SKM-1 (cell line): ENCODE measurements at regions not wholly inside any gene's neighbourhood (a gene's known extent, or its start where the extent isn't known, plus 50 kb on each side); places are given as distances from the start of the nearest gene placed in this dataset.

Source experiments
- DNase-seq: peaks from one replicate; lab custom pipeline; 2025; ENCODE audit not compliant: unreplicated experiment; lab: John Stamatoyannopoulos, UW

DNA sequence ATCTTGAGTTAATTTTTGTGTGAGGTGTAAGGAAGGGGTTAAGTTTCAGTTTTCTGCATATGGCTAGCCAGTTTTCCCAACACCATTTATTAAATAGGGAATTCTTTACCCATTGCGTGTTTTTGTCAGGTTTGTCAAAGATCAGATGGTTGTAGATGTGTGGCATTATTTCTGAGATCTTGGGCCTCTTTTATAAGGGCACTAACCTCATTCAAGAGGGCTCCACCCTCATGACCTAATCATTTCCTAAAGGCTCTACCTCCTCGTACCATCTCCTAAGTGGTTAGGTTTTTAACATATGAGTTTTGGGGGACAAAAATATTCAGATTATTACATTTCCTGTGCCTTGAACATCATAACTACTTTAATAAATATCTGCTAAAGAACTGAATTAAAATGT lies 510.9 kb downstream of the UTRN start:
- DNase-seq: no peak

DNA sequence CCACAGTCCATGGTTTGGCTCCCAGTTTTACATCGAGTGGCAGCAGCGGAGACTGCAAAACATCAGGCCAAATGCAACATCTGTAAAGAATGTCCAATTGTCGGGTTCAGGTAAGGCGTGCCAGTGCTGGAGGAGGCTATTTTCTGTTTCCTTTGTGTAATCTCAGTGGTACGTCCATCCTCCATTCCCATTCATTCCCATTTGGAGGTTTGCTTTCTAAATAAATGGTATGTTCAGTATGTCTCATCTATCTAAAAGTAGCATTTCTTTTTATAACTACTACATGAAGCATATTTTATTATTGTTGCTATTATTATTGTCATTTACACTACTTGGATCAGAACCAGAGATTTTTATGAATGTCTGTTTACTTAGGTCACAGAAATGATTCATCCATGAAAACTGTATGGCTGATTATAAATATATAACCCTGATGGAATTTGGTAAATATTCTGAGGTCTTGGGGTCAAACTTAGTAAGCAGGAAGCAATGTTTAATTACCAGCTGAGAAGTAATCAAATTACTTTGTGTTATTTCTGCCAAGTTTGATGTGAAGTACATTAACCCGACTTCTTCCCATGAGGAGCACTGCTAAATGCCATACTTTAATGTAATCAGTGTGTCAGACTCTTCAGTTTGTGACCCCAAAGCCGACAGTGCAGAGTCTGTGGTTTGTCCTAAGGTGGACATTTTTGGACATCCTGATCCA lies 512.9 kb downstream of the UTRN start:
- no peak for DNase-seq

GRCh38 chr6:144804246-144804790 lies 519.2 kb downstream of the UTRN start:
- no peak for DNase-seq

- DNase-seq: no peak
These were observed 519.9 kb downstream of the UTRN start for GRCh38 chr6:144805049-144805448.

GRCh38 chr6:144806222-144806621 lies 521.1 kb downstream of the UTRN start:
- DNase-seq: no peak

- no peak for DNase-seq
These were observed 524.0 kb downstream of the UTRN start for GRCh38 chr6:144809120-144809519.

DNA sequence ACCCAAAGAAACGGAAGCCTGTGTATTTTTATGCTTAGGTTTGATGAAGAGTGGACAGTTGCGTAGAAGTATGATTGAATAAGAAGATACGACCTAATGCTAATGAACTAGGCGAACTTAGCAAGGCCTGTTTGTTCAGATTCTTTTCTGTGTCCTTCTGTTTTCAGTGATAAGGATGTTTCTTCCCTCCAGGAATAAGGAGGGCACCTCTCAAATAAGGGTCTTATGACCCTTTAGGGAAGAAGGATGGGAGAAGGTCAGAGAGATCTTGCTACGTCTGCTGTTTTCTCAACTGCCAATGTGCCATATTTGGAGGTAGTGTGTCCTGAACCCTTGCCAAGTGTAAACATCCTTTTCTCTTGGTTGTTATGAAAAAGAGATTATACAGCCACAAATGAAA lies 524.8 kb downstream of the UTRN start:
- DNase-seq: no peak

DNA sequence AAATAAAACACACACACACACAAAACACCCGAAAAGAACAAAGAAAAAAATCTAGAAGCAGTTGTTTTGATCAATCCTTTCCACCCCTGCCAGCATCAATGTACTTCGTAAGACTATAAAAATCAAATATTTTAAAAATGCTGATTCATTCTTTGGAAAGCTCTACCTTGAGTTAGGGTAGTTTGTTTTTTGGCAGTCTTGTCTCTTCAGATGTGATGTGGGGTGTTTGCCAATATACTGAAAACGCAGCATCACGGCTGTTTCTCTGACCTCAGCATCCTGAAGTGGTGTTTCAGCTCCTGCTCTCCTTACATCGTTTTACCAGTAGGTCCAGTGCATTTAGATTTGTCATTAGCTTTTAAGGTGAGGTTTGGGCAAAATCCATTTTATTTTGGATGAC lies 526.0 kb downstream of the UTRN start:
- no peak for DNase-seq

DNA sequence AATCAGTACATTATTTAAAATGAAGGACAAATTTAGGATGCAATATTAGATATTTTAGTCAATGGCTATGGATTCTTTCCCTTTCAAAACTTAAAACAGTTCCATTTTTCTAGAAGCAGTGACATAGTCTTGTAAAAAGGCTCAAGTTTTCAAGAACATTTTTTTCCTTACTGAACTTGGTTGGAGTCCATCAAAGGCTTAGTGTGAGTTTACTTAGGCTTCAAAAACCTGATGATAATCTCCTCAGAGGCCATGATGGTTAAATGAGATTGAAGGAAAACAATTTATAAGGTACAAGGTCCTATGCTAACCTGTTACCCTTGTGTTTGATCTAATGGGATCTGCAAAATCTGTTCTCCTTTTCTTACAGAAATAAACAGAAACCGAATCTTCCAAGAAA lies 531.8 kb downstream of the UTRN start:
- DNase-seq: no peak

DNA sequence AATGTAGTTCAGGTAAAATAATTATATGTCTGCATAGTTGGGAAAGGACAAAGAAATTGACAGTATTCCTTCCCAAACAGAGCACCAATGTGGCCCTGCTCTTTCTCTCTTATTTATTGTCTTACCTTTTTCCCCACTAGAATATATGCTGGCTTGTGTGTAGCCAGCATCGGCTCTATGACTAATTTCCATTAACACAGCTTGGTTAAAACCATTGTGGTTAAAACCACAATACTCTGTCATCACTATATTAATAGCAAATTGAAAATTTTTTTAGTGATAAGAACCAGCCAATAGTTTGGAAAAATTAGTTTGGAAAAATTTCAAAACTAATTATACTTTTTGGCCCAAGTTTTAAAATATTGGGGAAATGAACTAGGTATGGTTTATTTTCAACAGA lies 535.1 kb downstream of the UTRN start:
- DNase-seq: no peak

DNA sequence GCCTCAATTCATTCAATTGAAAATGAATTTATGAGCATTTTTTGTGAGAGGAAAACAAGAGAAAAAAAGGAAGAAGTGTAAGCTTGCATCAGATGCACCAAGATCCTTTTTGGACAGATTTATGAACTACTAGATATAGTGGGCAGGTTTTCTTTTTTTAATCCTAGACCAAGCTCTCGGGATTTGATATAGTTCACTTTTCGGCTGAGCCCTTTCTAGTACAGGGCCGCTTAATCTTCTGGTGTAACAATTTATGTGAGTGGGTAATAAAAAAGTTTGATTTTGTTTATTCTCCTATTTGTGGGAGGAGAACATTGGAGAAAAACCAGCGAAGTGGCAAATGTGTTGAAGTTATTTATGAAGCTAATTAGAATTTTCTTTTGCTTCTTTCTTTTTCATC lies 538.0 kb downstream of the UTRN start:
- no peak for DNase-seq

GRCh38 chr6:144824018-144824417 lies 538.9 kb downstream of the UTRN start:
- no peak for DNase-seq

- no peak for DNase-seq
These were observed 549.4 kb downstream of the UTRN start for GRCh38 chr6:144834426-144835038.

GRCh38 chr6:144835322-144835973 lies 550.3 kb downstream of the UTRN start:
- DNase-seq: no peak

GRCh38 chr6:144840619-144841018 lies 555.5 kb downstream of the UTRN start:
- no peak for DNase-seq

- DNase-seq: no peak
These were observed 558.6 kb downstream of the UTRN start for GRCh38 chr6:144843701-144844100.

DNA sequence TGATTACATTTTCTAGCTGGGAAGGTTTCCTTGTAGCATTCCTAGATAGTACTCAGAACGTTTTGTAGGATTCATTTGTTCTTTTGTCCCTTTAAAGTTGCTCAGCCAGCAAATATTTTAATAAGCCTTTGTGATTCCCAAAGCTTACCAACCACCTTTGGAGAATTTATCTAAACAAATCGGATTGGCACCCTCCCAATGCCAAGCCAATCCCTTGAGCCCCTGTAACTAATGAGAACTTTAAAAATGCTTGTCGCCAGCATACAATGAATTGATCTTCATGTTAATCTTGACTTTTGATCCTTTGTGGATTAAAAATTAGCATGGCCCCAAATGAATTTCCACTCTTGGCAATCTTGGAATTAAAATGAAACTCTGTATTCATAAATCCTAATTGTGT lies 559.5 kb downstream of the UTRN start:
- no peak for DNase-seq

- no peak for DNase-seq
These were observed 560.1 kb downstream of the UTRN start for GRCh38 chr6:144845186-144845585.

DNA sequence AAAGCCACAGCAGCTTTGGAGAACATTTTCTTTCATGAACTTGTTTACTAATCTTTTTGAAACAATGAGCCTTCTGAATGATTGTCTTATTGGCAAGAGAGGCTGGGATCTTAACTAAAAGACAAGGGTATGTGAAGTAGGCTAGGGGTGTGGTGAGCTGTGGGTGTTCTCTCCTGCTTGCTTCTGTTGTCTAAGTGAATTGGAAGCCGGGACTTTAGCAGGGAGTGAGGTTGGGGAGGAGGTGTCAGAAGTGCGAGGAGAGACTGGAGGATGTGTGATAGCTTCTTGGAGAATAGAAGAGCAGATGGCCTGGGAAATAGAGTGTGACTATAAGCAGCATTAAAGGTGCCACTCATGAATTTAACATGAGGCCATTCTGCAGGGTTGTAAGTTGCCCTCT lies 562.8 kb downstream of the UTRN start:
- no peak for DNase-seq

GRCh38 chr6:144849920-144850319 lies 564.8 kb downstream of the UTRN start:
- no peak for DNase-seq

DNA sequence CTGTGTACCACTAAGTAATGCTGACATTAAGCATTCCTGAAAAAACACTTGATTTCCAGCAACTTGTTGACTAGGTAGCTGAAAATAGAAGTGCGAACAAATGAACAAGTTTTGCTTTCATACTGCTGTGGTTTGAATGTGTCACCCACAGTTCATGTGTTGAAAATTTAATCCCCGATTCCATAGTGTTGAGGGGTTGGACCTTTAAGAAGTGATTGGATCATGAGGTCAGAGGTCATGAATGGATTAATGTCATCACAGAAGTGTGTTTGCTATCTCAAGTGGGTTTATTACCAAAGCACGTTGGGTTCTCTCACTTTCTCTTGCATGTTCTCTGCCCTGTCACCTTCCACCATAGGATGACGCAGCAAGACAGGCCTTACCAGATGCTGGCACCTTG lies 568.5 kb downstream of the UTRN start:
- no peak for DNase-seq

GRCh38 chr6:144854654-144855053 lies 569.5 kb downstream of the UTRN start:
- no peak for DNase-seq
